ENCODE measurements at regions not wholly inside any gene's neighbourhood (a gene's known extent, or its start where the extent isn't known, plus 50 kb on each side); places are given as distances from the start of the nearest gene placed in this dataset.
"Not testable (repeated sequence)": the region's sequence is repeated elsewhere in the genome, so short reads cannot be mapped to it uniquely, and the experiment has no call there.

- H3K4me1 ChIP-seq (ENCODE audit: insufficient read depth): no peaks in the 10 kb centered on the region
- no peak overlapping the region for H3K27ac ChIP-seq (ENCODE audit: low read depth)
- no peak for DNase-seq (ENCODE audit: extremely low spot score)
- 24% methylated on average over 2 of the region's 2 CpGs for WGBS
- no peak overlapping the region for H3K4me3 ChIP-seq (ENCODE audit: low read depth, low read length)
- H3K36me3 ChIP-seq (ENCODE audit: insufficient read depth): no peaks in the 10 kb centered on the region
Measured at GRCh38 chr6:94177429-94177828, 758.1 kb upstream of the EPHA7 start.

- H3K27ac ChIP-seq (ENCODE audit: low read depth): no peak overlapping the region
- WGBS: 56% methylated on average over 2 of the region's 2 CpGs
- H3K4me1 ChIP-seq (ENCODE audit: insufficient read depth): no peaks in the 10 kb centered on the region
Measured at GRCh38 chr6:94175465-94175864, 756.1 kb upstream of the EPHA7 start.

GRCh38 chr6:94163877-94164276 lies 744.5 kb upstream of the EPHA7 start:
- WGBS: 82% methylated on average over 1 of the region's 1 CpG
- H3K4me3 ChIP-seq (ENCODE audit: low read depth, low read length): no peak overlapping the region
- H3K4me1 ChIP-seq (ENCODE audit: insufficient read depth): no peaks in the 10 kb centered on the region
- H3K36me3 ChIP-seq (ENCODE audit: insufficient read depth): no peaks in the 10 kb centered on the region
- H3K27ac ChIP-seq (ENCODE audit: low read depth): no peak overlapping the region
- no peak for DNase-seq (ENCODE audit: extremely low spot score)

More at GRCh38 chr6:94175465-94175864, 756.1 kb upstream of the EPHA7 start:
- Histone ChIP-seq H3K36me3 (ENCODE audit: insufficient read depth) (no peaks in the 10 kb centered on the region), H3K4me3 (ENCODE audit: low read depth, low read length) (no peak overlapping the region)
- DNase-seq (ENCODE audit: extremely low spot score): no peak

GRCh38 chr6:94150886-94151285 lies 731.5 kb upstream of the EPHA7 start:
- Histone ChIP-seq H3K27ac (ENCODE audit: low read depth) (no peak overlapping the region), H3K4me1 (ENCODE audit: insufficient read depth) (no peaks in the 10 kb centered on the region), H3K36me3 (ENCODE audit: insufficient read depth) (no peaks in the 10 kb centered on the region), H3K4me3 (ENCODE audit: low read depth, low read length) (no peak overlapping the region)
- 90% methylated on average over 2 of the region's 2 CpGs for WGBS
- DNase-seq (ENCODE audit: extremely low spot score): no peak

- peak; percentile 25 for DNase-seq (ENCODE audit: extremely low spot score)
- no peak overlapping the region for H3K4me3 ChIP-seq (ENCODE audit: low read depth, low read length)
- no peaks in the 10 kb centered on the region for H3K4me1 ChIP-seq (ENCODE audit: insufficient read depth)
- H3K36me3 ChIP-seq (ENCODE audit: insufficient read depth): no peaks in the 10 kb centered on the region
- H3K27ac ChIP-seq (ENCODE audit: low read depth): no peak overlapping the region
Measured at GRCh38 chr6:94144807-94145206, 725.4 kb upstream of the EPHA7 start.

- WGBS: 94% methylated on average over 11 of the region's 11 CpGs
- not testable (repeated sequence) for H3K27ac ChIP-seq (ENCODE audit: low read depth)
Measured at GRCh38 chr6:94137178-94137577, 717.8 kb upstream of the EPHA7 start.

GRCh38 chr6:94133106-94133505 lies 713.7 kb upstream of the EPHA7 start:
- H3K36me3 ChIP-seq (ENCODE audit: insufficient read depth): no peaks in the 10 kb centered on the region

More at GRCh38 chr6:94137178-94137577, 717.8 kb upstream of the EPHA7 start:
- H3K4me1 ChIP-seq (ENCODE audit: insufficient read depth); DNase-seq (ENCODE audit: extremely low spot score); H3K4me3 ChIP-seq (ENCODE audit: low read depth, low read length); H3K36me3 ChIP-seq (ENCODE audit: insufficient read depth): not testable (repeated sequence)

GRCh38 chr6:94131271-94131670 lies 711.9 kb upstream of the EPHA7 start:
- no peak for DNase-seq (ENCODE audit: extremely low spot score)
- H3K27ac ChIP-seq (ENCODE audit: low read depth): no peak overlapping the region
- no peaks in the 10 kb centered on the region for H3K36me3 ChIP-seq (ENCODE audit: insufficient read depth)
- no peaks in the 10 kb centered on the region for H3K4me1 ChIP-seq (ENCODE audit: insufficient read depth)
- WGBS: 83% methylated on average over 2 of the region's 2 CpGs
- no peak overlapping the region for H3K4me3 ChIP-seq (ENCODE audit: low read depth, low read length)

More at GRCh38 chr6:94133106-94133505, 713.7 kb upstream of the EPHA7 start:
- H3K4me3 ChIP-seq (ENCODE audit: low read depth, low read length): no peak overlapping the region
- H3K4me1 ChIP-seq (ENCODE audit: insufficient read depth): no peaks in the 10 kb centered on the region
- H3K27ac ChIP-seq (ENCODE audit: low read depth): no peak overlapping the region
- 78% methylated on average over 2 of the region's 2 CpGs for WGBS
- no peak for DNase-seq (ENCODE audit: extremely low spot score)

GRCh38 chr6:94130478-94130877 lies 711.1 kb upstream of the EPHA7 start:
- H3K27ac ChIP-seq (ENCODE audit: low read depth): no peak overlapping the region
- no peak for DNase-seq (ENCODE audit: extremely low spot score)
- WGBS: 7% methylated on average over 1 of the region's 1 CpG
- H3K4me3 ChIP-seq (ENCODE audit: low read depth, low read length): no peak overlapping the region
- no peaks in the 10 kb centered on the region for H3K4me1 ChIP-seq (ENCODE audit: insufficient read depth)
- no peaks in the 10 kb centered on the region for H3K36me3 ChIP-seq (ENCODE audit: insufficient read depth)

GRCh38 chr6:94129926-94130325 lies 710.6 kb upstream of the EPHA7 start:
- Histone ChIP-seq H3K36me3 (ENCODE audit: insufficient read depth) (no peaks in the 10 kb centered on the region), H3K4me3 (ENCODE audit: low read depth, low read length) (no peak overlapping the region), H3K27ac (ENCODE audit: low read depth) (no peak overlapping the region), H3K4me1 (ENCODE audit: insufficient read depth) (no peaks in the 10 kb centered on the region)
- no peak for DNase-seq (ENCODE audit: extremely low spot score)

- no peaks in the 10 kb centered on the region for H3K4me1 ChIP-seq (ENCODE audit: insufficient read depth)
- no peak overlapping the region for H3K27ac ChIP-seq (ENCODE audit: low read depth)
- DNase-seq (ENCODE audit: extremely low spot score): no peak
- 27% methylated on average over 1 of the region's 1 CpG for WGBS
- no peak overlapping the region for H3K4me3 ChIP-seq (ENCODE audit: low read depth, low read length)
- H3K36me3 ChIP-seq (ENCODE audit: insufficient read depth): no peaks in the 10 kb centered on the region
Measured at GRCh38 chr6:94127716-94128115, 708.4 kb upstream of the EPHA7 start.

GRCh38 chr6:94124333-94124732 lies 705.0 kb upstream of the EPHA7 start:
- Histone ChIP-seq H3K4me3 (ENCODE audit: low read depth, low read length) (no peak overlapping the region), H3K4me1 (ENCODE audit: insufficient read depth) (no peaks in the 10 kb centered on the region), H3K36me3 (ENCODE audit: insufficient read depth) (no peaks in the 10 kb centered on the region), H3K27ac (ENCODE audit: low read depth) (no peak overlapping the region)
- 97% methylated on average over 1 of the region's 1 CpG for WGBS
- DNase-seq (ENCODE audit: extremely low spot score): no peak

- no peak overlapping the region for H3K4me3 ChIP-seq (ENCODE audit: low read depth, low read length)
- no peaks in the 10 kb centered on the region for H3K36me3 ChIP-seq (ENCODE audit: insufficient read depth)
- DNase-seq (ENCODE audit: extremely low spot score): no peak
- whole genome bisulfite sequencing: 85% methylated on average over 3 of the region's 3 CpGs
- no peak overlapping the region for H3K27ac ChIP-seq (ENCODE audit: low read depth)
- no peaks in the 10 kb centered on the region for H3K4me1 ChIP-seq (ENCODE audit: insufficient read depth)
Measured at GRCh38 chr6:94121094-94121493, 701.7 kb upstream of the EPHA7 start.

GRCh38 chr6:94099072-94099471 lies 679.7 kb upstream of the EPHA7 start:
- DNase-seq (ENCODE audit: extremely low spot score): no peak
- Histone ChIP-seq H3K27ac (ENCODE audit: low read depth) (no peak overlapping the region), H3K4me1 (ENCODE audit: insufficient read depth) (no peaks in the 10 kb centered on the region), H3K4me3 (ENCODE audit: low read depth, low read length) (no peak overlapping the region), H3K36me3 (ENCODE audit: insufficient read depth) (no peaks in the 10 kb centered on the region)
- 93% methylated on average over 4 of the region's 4 CpGs for WGBS

GRCh38 chr6:94095961-94096360 lies 676.6 kb upstream of the EPHA7 start:
- H3K27ac ChIP-seq (ENCODE audit: low read depth): no peak overlapping the region
- WGBS: 48% methylated on average over 1 of the region's 1 CpG
- H3K4me1 ChIP-seq (ENCODE audit: insufficient read depth): no peaks in the 10 kb centered on the region
- H3K36me3 ChIP-seq (ENCODE audit: insufficient read depth): no peaks in the 10 kb centered on the region
- no peak overlapping the region for H3K4me3 ChIP-seq (ENCODE audit: low read depth, low read length)
- no peak for DNase-seq (ENCODE audit: extremely low spot score)

Measured in urinary bladder (tissue), 3 donors.